DMS153 (cell line): ENCODE measurements at regions not wholly inside any gene's neighbourhood (a gene's known extent, or its start where the extent isn't known, plus 50 kb on each side); places are given as distances from the start of the nearest gene placed in this dataset.
"Not testable (repeated sequence)": the region's sequence is repeated elsewhere in the genome, so short reads cannot be mapped to it uniquely, and the experiment has no call there.

Experiments
- DNase-seq: peaks from one replicate; lab custom pipeline; 2025; lab: John Stamatoyannopoulos, UW

- DNase-seq, result no peak
These were observed 98.7 kb upstream of the LRFN2 start for GRCh38 chr6:40685862-40686261.

GRCh38 chr6:40681622-40682021 lies 94.5 kb upstream of the LRFN2 start:
- no peak for DNase-seq

- no peak for DNase-seq
These were observed 91.8 kb upstream of the LRFN2 start for GRCh38 chr6:40678941-40679340.

- no peak for DNase-seq
These were observed 87.0 kb upstream of the LRFN2 start for GRCh38 chr6:40674170-40674569.

GRCh38 chr6:40672087-40672486 lies 84.9 kb upstream of the LRFN2 start:
- peak; percentile 96 for DNase-seq

- DNase-seq, result peak; percentile 96
These were observed 84.5 kb upstream of the LRFN2 start for GRCh38 chr6:40671694-40672050.

- peak; percentile 95 for DNase-seq
These were observed 84.0 kb upstream of the LRFN2 start for GRCh38 chr6:40671001-40671693.

- DNase-seq, result no peak
These were observed 82.2 kb upstream of the LRFN2 start for GRCh38 chr6:40669343-40669742.

GRCh38 chr6:40668203-40668602 lies 81.0 kb upstream of the LRFN2 start:
- no peak for DNase-seq

GRCh38 chr6:40666530-40666929 lies 79.4 kb upstream of the LRFN2 start:
- DNase-seq, result no peak

- DNase-seq, result no peak
These were observed 74.6 kb upstream of the LRFN2 start for GRCh38 chr6:40661726-40662125.

GRCh38 chr6:40656772-40657171 lies 69.6 kb upstream of the LRFN2 start:
- DNase-seq, result not testable (repeated sequence)

- no peak for DNase-seq
These were observed 67.7 kb upstream of the LRFN2 start for GRCh38 chr6:40654828-40655227.

GRCh38 chr6:40645043-40645442 lies 57.9 kb upstream of the LRFN2 start:
- no peak for DNase-seq

- DNase-seq, result no peak
These were observed 55.7 kb upstream of the LRFN2 start for GRCh38 chr6:40642837-40643236.

- no peak for DNase-seq
These were observed 55.0 kb upstream of the LRFN2 start for GRCh38 chr6:40642190-40642589.

- no peak for DNase-seq
These were observed 53.5 kb upstream of the LRFN2 start for GRCh38 chr6:40640599-40641227.
